ENCODE measurements at regions not wholly inside any gene's neighbourhood (a gene's known extent, or its start where the extent isn't known, plus 50 kb on each side); places are given as distances from the start of the nearest gene placed in this dataset.

- no peak for TF ChIP-seq CTCF (conservative IDR thresholded peaks at IDR 0.05; ENCODE audit: low read depth, low read length)
- TF ChIP-seq EZH2 (IDR thresholded peaks at IDR 0.05; ENCODE audit: borderline replicate concordance, low read depth, low read length, poor library complexity, severe bottlenecking), result no peak
These were observed 124.5 kb upstream of the SLC13A1 start for GRCh38 chr7:123324283-123324682.
